OCI-LY7 (cell line): ENCODE measurements at regions not wholly inside any gene's neighbourhood (a gene's known extent, or its start where the extent isn't known, plus 50 kb on each side); places are given as distances from the start of the nearest gene placed in this dataset.

ENCODE experiments used
- BruUV-seq: library from RNA; stranded (reverse); fragments of 400-500 nt; replicated peaks from 2 replicates; lab custom pipeline; 2021; lab: Mats Ljungman, UMichigan
- CTCF ChIA-PET: fragments of 300-600 bp; sonication (Branson Sonifier 250); formaldehyde crosslinking; loops from one replicate; lab custom pipeline; 2022; ENCODE audit warnings: antibody characterized with exemption; ENCODE audit not compliant: unreplicated experiment; lab: Charles Lee
- POLR2A ChIA-PET: fragments of 300-600 bp; sonication (Branson Sonifier 250); formaldehyde crosslinking; loops from one replicate; lab custom pipeline; 2022; ENCODE audit warnings: antibody characterized with exemption; lab: Charles Lee
- DNase-seq: peaks from one replicate; pipeline ENCODE4 v3.0.0-alpha.2; 2015; ENCODE audit warnings: low spot score
- H2AFZ ChIP-seq: fragments of 200-600 bp; sonication (generic), shearing (Covaris generic); 2 replicates; pipeline ENCODE4 v1.6.1; 2014; ENCODE audit warnings: mild to moderate bottlenecking, antibody characterized with exemption, low read length, moderate library complexity
- H3K27ac ChIP-seq: fragments of 200-600 bp; sonication (generic); 2 replicates; pipeline ENCODE4 v1.5.1; 2014; ENCODE audit warnings: mixed run types, low read depth, mild to moderate bottlenecking, moderate library complexity, low read length, inconsistent platforms; ENCODE audit not compliant: poor library complexity, severe bottlenecking
- H3K36me3 ChIP-seq: fragments of 200-600 bp; sonication (generic); 2 replicates; pipeline ENCODE4 v1.6.1; 2014; ENCODE audit warnings: mild to moderate bottlenecking, antibody characterized with exemption, low read length, moderate library complexity, mixed read lengths; ENCODE audit not compliant: insufficient read depth
- H3K4me1 ChIP-seq: fragments of 200-600 bp; sonication (generic); 2 replicates; pipeline ENCODE4 v1.5.1; 2014; ENCODE audit warnings: mild to moderate bottlenecking, low read length; ENCODE audit not compliant: insufficient read depth, poor library complexity, severe bottlenecking
- H3K4me2 ChIP-seq: fragments of 200-600 bp; sonication (generic); 2 replicates; pipeline ENCODE4 v1.6.1; 2014; ENCODE audit warnings: mild to moderate bottlenecking, low read length
- H3K4me3 ChIP-seq: fragments of 200-600 bp; sonication (generic); 2 replicates; pipeline ENCODE4 v1.5.1; 2014; ENCODE audit warnings: mild to moderate bottlenecking, low read depth, low read length; ENCODE audit not compliant: poor library complexity, severe bottlenecking
- H3K79me2 ChIP-seq: fragments of 200-600 bp; sonication (generic); 2 replicates; pipeline ENCODE4 v1.6.1; 2016; ENCODE audit warnings: low read depth, mild to moderate bottlenecking, low read length, moderate library complexity, mixed read lengths; ENCODE audit not compliant: insufficient read depth
- H3K9me2 ChIP-seq: fragments of 200-600 bp; sonication (generic); 2 replicates; pipeline ENCODE4 v1.6.1; 2016; ENCODE audit warnings: mild to moderate bottlenecking, low read length, mixed read lengths; ENCODE audit not compliant: insufficient read depth
- H3K9me3 ChIP-seq: fragments of 200-600 bp; sonication (generic); 2 replicates; pipeline ENCODE4 v1.6.1; 2014; ENCODE audit warnings: mild to moderate bottlenecking, mixed run types, low read length, mixed read lengths
- H4K20me1 ChIP-seq: fragments of 200-600 bp; sonication (generic); 2 replicates; pipeline ENCODE4 v1.6.1; 2014; ENCODE audit warnings: mild to moderate bottlenecking, antibody characterized with exemption, low read length, moderate library complexity, mixed read lengths; ENCODE audit not compliant: insufficient read depth
- CTCF ChIP-seq: fragments of 200-600 bp; sonication (generic); conservative IDR thresholded peaks from 2 replicates; pipeline ENCODE4 v1.5.1; 2014; ENCODE audit warnings: mild to moderate bottlenecking, antibody characterized with exemption, low read length, moderate library complexity, mixed read lengths
- EZH2phosphoT487 ChIP-seq: fragments of 200-600 bp; sonication (generic); IDR thresholded peaks from 2 replicates; pipeline ENCODE4 v1.6.1; 2018; ENCODE audit warnings: low read depth, borderline replicate concordance, mild to moderate bottlenecking, mixed run types, antibody characterized with exemption, low read length, moderate library complexity, mixed read lengths
- intact Hi-C: fragments of 100-400 bp; cut with micrococcal nuclease; formaldehyde crosslinking; loops from one replicate; pipeline ENCODE4 v1.10.0; 2022; ENCODE audit not compliant: unreplicated experiment

GRCh38 chr22:48187356-48187755 lies 1424.9 kb downstream of the TBC1D22A start:
- H3K27ac ChIP-seq = no peak overlapping the region
- no peak for DNase-seq
- H3K9me2 ChIP-seq = no peaks in the 10 kb centered on the region
- intact Hi-C loops = no loop called here
- no peak overlapping the region for H3K4me2 ChIP-seq
- no peak for TF ChIP-seq CTCF
- no peak for TF ChIP-seq EZH2phosphoT487
- no TSS peak for BruUV-seq
- no peaks in the 10 kb centered on the region for H3K36me3 ChIP-seq
- no peaks in the 10 kb centered on the region for H3K4me1 ChIP-seq
- CTCF ChIA-PET = no interaction called here
- no peaks in the 10 kb centered on the region for H4K20me1 ChIP-seq
- H3K4me3 ChIP-seq = no peak overlapping the region
- H2AFZ ChIP-seq = no peak overlapping the region
- no peaks in the 10 kb centered on the region for H3K79me2 ChIP-seq
- POLR2A ChIA-PET = no interaction called here
- peaks cover 9% of the 10 kb centered on the region; the same call in 1 of the 2 replicates for H3K9me3 ChIP-seq

GRCh38 chr22:48186146-48186790 lies 1423.8 kb downstream of the TBC1D22A start:
- H3K9me3 ChIP-seq = peaks cover 3% of the 10 kb centered on the region; the same call in 1 of the 2 replicates
- H3K79me2 ChIP-seq = no peaks in the 10 kb centered on the region
- H3K9me2 ChIP-seq = no peaks in the 10 kb centered on the region
- intact Hi-C loops = no loop called here
- ChIA-PET POLR2A (no interaction called here), CTCF (no interaction called here)
- H3K4me3 ChIP-seq = no peak overlapping the region
- no peak overlapping the region for H3K27ac ChIP-seq
- H4K20me1 ChIP-seq = no peaks in the 10 kb centered on the region
- no peak for DNase-seq
- TF ChIP-seq CTCF (no peak), EZH2phosphoT487 (no peak)
- no peak overlapping the region for H2AFZ ChIP-seq
- no peak overlapping the region for H3K4me2 ChIP-seq
- H3K36me3 ChIP-seq = no peaks in the 10 kb centered on the region
- no peaks in the 10 kb centered on the region for H3K4me1 ChIP-seq
- no TSS peak for BruUV-seq

- no peaks in the 10 kb centered on the region for H3K4me1 ChIP-seq
- POLR2A ChIA-PET = no interaction called here
- no peak for DNase-seq
- H3K4me2 ChIP-seq = no peak overlapping the region
- H3K9me2 ChIP-seq = no peaks in the 10 kb centered on the region
- no peak overlapping the region for H3K4me3 ChIP-seq
- no peaks in the 10 kb centered on the region for H4K20me1 ChIP-seq
- H3K9me3 ChIP-seq = no peaks in the 10 kb centered on the region; the same call in 1 of the 2 replicates
- TF ChIP-seq CTCF (no peak), EZH2phosphoT487 (no peak)
- no peaks in the 10 kb centered on the region for H3K79me2 ChIP-seq
- CTCF ChIA-PET = no interaction called here
- H3K36me3 ChIP-seq = no peaks in the 10 kb centered on the region
- H2AFZ ChIP-seq = no peak overlapping the region
- H3K27ac ChIP-seq = no peak overlapping the region
- intact Hi-C loops = no loop called here
- BruUV-seq = no TSS peak
Measured at GRCh38 chr22:48185071-48186055, 1422.9 kb downstream of the TBC1D22A start.
